HCT116 (cell line): ENCODE measurements at regions not wholly inside any gene's neighbourhood (a gene's known extent, or its start where the extent isn't known, plus 50 kb on each side); places are given as distances from the start of the nearest gene placed in this dataset.

Experiments
- ATAC-seq: fragments of 200-7000 bp; cut with Tn5 transposase; 2 replicates; pipeline ENCODE4 v1.9.1; 2020; ENCODE audit warnings: mild to moderate bottlenecking, moderate library complexity
- BruUV-seq: library from RNA; stranded (reverse); fragments of 400-500 nt; replicated peaks from 2 replicates; lab custom pipeline; 2021; lab: Mats Ljungman, UMichigan
- CTCF ChIA-PET: fragments of 300-600 bp; sonication (Branson Sonifier 250); formaldehyde crosslinking; loops from one replicate; lab custom pipeline; 2021; ENCODE audit warnings: antibody characterized with exemption; lab: Charles Lee
- POLR2A ChIA-PET: fragments of 300-600, 350-600 bp; sonication (Branson Sonifier 250); formaldehyde crosslinking; loops from one replicate; lab custom pipeline; 2021; ENCODE audit warnings: antibody characterized with exemption; lab: Charles Lee
- RAD21 ChIA-PET, 2 experiments: fragments of 300-600 bp; sonication (Branson Sonifier 250); formaldehyde crosslinking; loops; one replicate each; lab custom pipeline; 2023; ENCODE audit warnings: low total read pairs in 2 of 2; ENCODE audit not compliant: uncharacterized antibody in 2 of 2, unreplicated experiment in 2 of 2, low non-redundant PET in 1 of 2; lab: Charles Lee
- DNase-seq: peaks from one replicate; pipeline ENCODE4 v3.0.0-alpha.2; 2010; ENCODE audit warnings: low read depth, low spot score
- H2AFZ ChIP-seq: fragments of 200-600 bp; shearing (Covaris generic), sonication (generic); 2 replicates; pipeline ENCODE4 v1.6.1; 2017; ENCODE audit warnings: low read depth, mixed run types, mixed read lengths, antibody characterized with exemption, low read length; ENCODE audit not compliant: poor library complexity, severe bottlenecking
- H3K27ac ChIP-seq: 2 replicates; pipeline ENCODE4 v1.5.1; 2012; ENCODE audit warnings: low read depth, low read length
- H3K27me3 ChIP-seq: fragments of 200-600 bp; sonication (generic); 2 replicates; pipeline ENCODE4 v1.6.1; 2016; ENCODE audit warnings: mixed run types, low read length, mixed read lengths; ENCODE audit not compliant: insufficient read depth
- H3K36me3 ChIP-seq, 2 experiments: fragments of 200-500 bp in 1 of 2; fragments of 200-600 bp in 1 of 2; sonication (Bioruptor generic) in 1 of 2; sonication (generic) in 1 of 2; 2 replicates each; pipeline versions ENCODE4 v1.5.1 to v1.6.1; 2014 to 2016; ENCODE audit warnings: low read length in 2 of 2, inconsistent platforms in 1 of 2, mixed read lengths in 1 of 2, mixed run types in 1 of 2; ENCODE audit not compliant: insufficient read depth in 2 of 2, control insufficient read depth in 1 of 2
- H3K4me1 ChIP-seq, 2 experiments: fragments of 200-600 bp in 1 of 2; sonication (generic) in 1 of 2; 2 replicates each; pipeline versions ENCODE4 v1.5.1 to v1.6.1; 2012 to 2017; ENCODE audit warnings: low read length in 2 of 2, inconsistent platforms in 1 of 2, mild to moderate bottlenecking in 1 of 2, mixed read lengths in 1 of 2, mixed run types in 1 of 2, moderate library complexity in 1 of 2; ENCODE audit not compliant: insufficient read depth in 2 of 2, control insufficient read depth in 1 of 2
- H3K4me2 ChIP-seq: fragments of 200-600 bp; sonication (generic); 2 replicates; pipeline ENCODE4 v1.6.1; 2017; ENCODE audit warnings: mixed run types, low read length, mixed read lengths
- H3K4me3 ChIP-seq, 2 experiments: fragments of 200-600 bp in 1 of 2; sonication (generic) in 1 of 2; replicated peaks in 1 of 2; 2 replicates each; pipeline ENCODE4 v1.5.1; 2011 to 2016; ENCODE audit warnings: low read length in 2 of 2, control low read depth in 1 of 2, low read depth in 1 of 2, mild to moderate bottlenecking in 1 of 2, mixed read lengths in 1 of 2, mixed run types in 1 of 2
- H3K79me2 ChIP-seq: fragments of 200-600 bp; sonication (generic); 2 replicates; pipeline ENCODE4 v1.6.1; 2017; ENCODE audit warnings: mild to moderate bottlenecking, mixed run types, low read length, moderate library complexity, mixed read lengths; ENCODE audit not compliant: insufficient read depth
- H3K9ac ChIP-seq: fragments of 200-600 bp; sonication (generic); 2 replicates; pipeline ENCODE4 v1.6.1; 2016; ENCODE audit warnings: low read length, mixed read lengths
- H3K9me2 ChIP-seq: fragments of 200-600 bp; sonication (generic), shearing (Covaris generic); 2 replicates; pipeline ENCODE4 v1.6.1; 2017; ENCODE audit warnings: mixed run types, mild to moderate bottlenecking, moderate library complexity; ENCODE audit not compliant: insufficient read depth
- H3K9me3 ChIP-seq, 2 experiments: fragments of 200-500 bp in 1 of 2; fragments of 200-600 bp in 1 of 2; sonication (Bioruptor generic) in 1 of 2; sonication (generic) in 1 of 2; 2 replicates each; pipeline ENCODE4 v1.6.1; 2014 to 2017; ENCODE audit warnings: low read length in 2 of 2, mixed read lengths in 2 of 2, inconsistent platforms in 1 of 2, low read depth in 1 of 2, mild to moderate bottlenecking in 1 of 2, mixed run types in 1 of 2, moderate library complexity in 1 of 2; ENCODE audit not compliant: control insufficient read depth in 1 of 2, insufficient read depth in 1 of 2
- H4K20me1 ChIP-seq: fragments of 200-600 bp; sonication (generic), shearing (Covaris generic); 2 replicates; pipeline ENCODE4 v1.6.1; 2017; ENCODE audit warnings: mixed run types, mild to moderate bottlenecking, moderate library complexity; ENCODE audit not compliant: insufficient read depth
- ATF3 ChIP-seq: IDR thresholded peaks from 2 replicates; pipeline ENCODE4 v1.6.1; 2012
- CBX3 ChIP-seq: IDR thresholded peaks from 2 replicates; pipeline ENCODE4 v1.6.1; 2012; ENCODE audit warnings: low read depth
- CTCF ChIP-seq, 3 experiments: fragments of 200-600 bp in 1 of 3; sonication (generic) in 1 of 3; IDR thresholded peaks in 2 of 3; conservative IDR thresholded peaks in 1 of 3; 2 replicates each; pipeline ENCODE4 v1.5.1; 2012 to 2017; ENCODE audit warnings: low read depth in 2 of 3, low read length in 2 of 3, antibody characterized with exemption in 1 of 3, borderline replicate concordance in 1 of 3, control low read depth in 1 of 3, mild to moderate bottlenecking in 1 of 3, mixed read lengths in 1 of 3, mixed run types in 1 of 3, moderate library complexity in 1 of 3; ENCODE audit not compliant: insufficient read depth in 1 of 3
- EGR1 ChIP-seq: IDR thresholded peaks from 2 replicates; pipeline ENCODE4 v1.6.1; 2012; ENCODE audit warnings: low read depth
- ELF1 ChIP-seq: IDR thresholded peaks from 2 replicates; pipeline ENCODE4 v1.6.1; 2012; ENCODE audit warnings: low read depth, borderline replicate concordance
- EZH2 ChIP-seq: fragments of 200-600 bp; sonication (generic); IDR thresholded peaks from 2 replicates; pipeline ENCODE4 v1.6.1; 2017; ENCODE audit warnings: antibody characterized with exemption, mixed run types
- EZH2phosphoT487 ChIP-seq: fragments of 200-600 bp; IDR thresholded peaks from 2 replicates; pipeline ENCODE4 v1.6.1; 2018; ENCODE audit warnings: antibody characterized with exemption, borderline replicate concordance
- FOSL1 ChIP-seq: IDR thresholded peaks from 2 replicates; pipeline ENCODE4 v1.6.1; 2012; ENCODE audit warnings: low read depth
- JUND ChIP-seq: IDR thresholded peaks from 2 replicates; pipeline ENCODE4 v1.6.1; 2012
- POLR2A ChIP-seq: IDR thresholded peaks from 2 replicates; pipeline ENCODE4 v1.7.0; 2011; ENCODE audit warnings: borderline replicate concordance; ENCODE audit not compliant: insufficient read depth, insufficient read length; ENCODE audit errors: extremely low read depth
- POLR2AphosphoS5 ChIP-seq: IDR thresholded peaks from 2 replicates; pipeline ENCODE4 v1.6.1; 2011; ENCODE audit warnings: mild to moderate bottlenecking, low read depth, low read length, moderate library complexity
- RAD21 ChIP-seq: IDR thresholded peaks from 2 replicates; pipeline ENCODE4 v1.6.1; 2012; ENCODE audit warnings: low read depth, mild to moderate bottlenecking
- REST ChIP-seq: IDR thresholded peaks from 2 replicates; pipeline ENCODE4 v1.6.1; 2012; ENCODE audit warnings: low read depth
- SIN3A ChIP-seq: IDR thresholded peaks from 2 replicates; pipeline ENCODE4 v1.6.1; 2012; ENCODE audit warnings: low read depth
- SRF ChIP-seq: IDR thresholded peaks from 2 replicates; pipeline ENCODE4 v1.6.1; 2012; ENCODE audit warnings: low read depth
- YY1 ChIP-seq: IDR thresholded peaks from 2 replicates; pipeline ENCODE4 v1.6.1; 2011; ENCODE audit warnings: low read length, low read depth, moderate library complexity, mild to moderate bottlenecking; ENCODE audit not compliant: insufficient replicate concordance; ENCODE audit errors: extremely low read depth
- ZBTB33 ChIP-seq: IDR thresholded peaks from 2 replicates; pipeline ENCODE4 v1.6.1; 2011; ENCODE audit warnings: mild to moderate bottlenecking, low read length, moderate library complexity; ENCODE audit not compliant: insufficient replicate concordance; ENCODE audit errors: extremely low read depth
- ZNF274 ChIP-seq: fragments of 200-500 bp; sonication (Bioruptor generic); IDR thresholded peaks from 2 replicates; pipeline ENCODE4 v1.6.1; 2014; ENCODE audit warnings: mild to moderate bottlenecking, low read depth, low read length, inconsistent platforms
- intact Hi-C: fragments of 100-400 bp; cut with micrococcal nuclease; formaldehyde crosslinking; loops from 2 replicates; pipeline ENCODE4 v1.10.0; 2022

- H3K4me2 ChIP-seq, result no peak overlapping the region
- peaks cover 32% of the 10 kb centered on the region for H3K27me3 ChIP-seq
- H3K36me3 ChIP-seq, result no peaks in the 10 kb centered on the region
- no peaks in the 10 kb centered on the region for H3K4me1 ChIP-seq
- ChIA-PET RAD21 (no interaction called here), CTCF (no interaction called here), POLR2A (no interaction called here)
- no peak for TF ChIP-seq POLR2AphosphoS5
- no peak for TF ChIP-seq ELF1
- no peak for TF ChIP-seq POLR2A
- no peak for TF ChIP-seq EGR1
- no peak for TF ChIP-seq RAD21
- no peak for TF ChIP-seq ZNF274
- TF ChIP-seq SIN3A, result no peak
- no peak for TF ChIP-seq ATF3
- TF ChIP-seq CTCF (IDR thresholded peaks at IDR 0.05 in 2 of 3, conservative IDR thresholded peaks at IDR 0.05 in 1 of 3; ENCODE audit: borderline replicate concordance in 1 of 3, insufficient read depth in 1 of 3, low read depth in 2 of 3, low read length in 2 of 3), result no peak
- TF ChIP-seq JUND, result no peak
- no peak for TF ChIP-seq FOSL1
- no peak for TF ChIP-seq ZBTB33
- no peak for TF ChIP-seq EZH2
- TF ChIP-seq REST, result no peak
- TF ChIP-seq CBX3, result no peak
- TF ChIP-seq YY1, result no peak
- TF ChIP-seq SRF, result no peak
- no peak for TF ChIP-seq EZH2phosphoT487
- intact Hi-C loops, result no loop called here
- H2AFZ ChIP-seq, result no peak overlapping the region
- ATAC-seq (no peak), DNase-seq (no peak)
- no peaks in the 10 kb centered on the region for H3K79me2 ChIP-seq
- H3K27ac ChIP-seq, result no peak overlapping the region
- H3K9me2 ChIP-seq, result no peaks in the 10 kb centered on the region
- no peaks in the 10 kb centered on the region for H3K9me3 ChIP-seq
- H3K4me3 ChIP-seq, result no peak overlapping the region
- BruUV-seq, result no TSS peak
- no peak overlapping the region for H3K9ac ChIP-seq
- no peaks in the 10 kb centered on the region for H4K20me1 ChIP-seq
Observed at GRCh38 chr14:57918791-57919190, 52.9 kb upstream of the SLC35F4 start.
